Pons (tissue), 1 donor: ENCODE measurements at regions not wholly inside any gene's neighbourhood (a gene's known extent, or its start where the extent isn't known, plus 50 kb on each side); places are given as distances from the start of the nearest gene placed in this dataset.

Source experiments
- DNase-seq: peaks from one replicate; pipeline ENCODE4 v3.0.0-alpha.2; 2016; ENCODE audit warnings: low spot score

GRCh38 chr4:52234561-52235440 is 183.7 kb downstream of the SPATA18 start:
- peak; percentile 55 for DNase-seq

GRCh38 chr4:52235552-52236201 is 184.6 kb downstream of the SPATA18 start:
- DNase-seq = no peak

- DNase-seq = no peak
Observed at GRCh38 chr4:52241916-52242315, 190.8 kb downstream of the SPATA18 start.

DNA sequence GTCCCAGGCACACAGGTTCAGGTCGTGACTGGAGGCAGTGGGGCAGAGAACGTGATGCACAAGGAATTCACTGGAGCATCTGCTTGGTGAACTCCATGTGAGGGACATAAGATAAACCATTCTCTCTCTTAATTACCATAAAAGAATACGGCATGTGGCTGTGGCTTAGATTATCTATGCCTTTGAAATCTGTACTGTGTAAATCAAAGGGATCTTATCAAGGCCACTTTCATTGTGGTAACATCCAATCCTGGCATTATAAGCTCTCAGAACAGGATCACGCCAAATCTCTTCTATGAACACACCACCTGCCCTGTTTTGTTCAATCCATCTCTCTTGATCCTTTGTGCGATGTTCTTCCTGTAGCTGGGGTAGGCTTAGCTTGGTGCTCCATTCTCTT is 192.3 kb downstream of the SPATA18 start:
- no peak for DNase-seq

GRCh38 chr4:52244103-52244775 is 193.1 kb downstream of the SPATA18 start:
- DNase-seq = no peak

DNA sequence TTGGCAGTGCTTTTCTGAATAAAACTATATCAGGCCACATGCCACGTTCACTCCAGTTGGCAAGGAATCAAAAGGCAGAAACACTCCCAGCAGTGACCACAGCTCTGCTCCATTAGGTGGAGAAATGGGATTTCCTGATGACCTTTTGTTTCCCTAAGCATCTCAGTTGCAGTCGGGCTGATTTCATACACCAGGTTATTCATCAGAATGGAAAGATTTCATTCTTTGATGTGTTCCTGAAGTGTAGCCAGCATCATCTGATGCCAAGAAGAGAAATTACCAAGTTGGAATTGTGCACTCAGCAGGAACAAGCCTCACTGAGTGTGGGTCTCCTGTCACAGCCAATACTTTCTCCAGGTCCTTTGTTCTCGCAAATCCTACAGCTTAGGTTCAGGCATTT is 193.7 kb downstream of the SPATA18 start:
- no peak for DNase-seq

GRCh38 chr4:52246827-52247226 is 195.7 kb downstream of the SPATA18 start:
- DNase-seq = no peak

- DNase-seq = no peak
Observed at GRCh38 chr4:52247941-52248340, 196.8 kb downstream of the SPATA18 start.

DNA sequence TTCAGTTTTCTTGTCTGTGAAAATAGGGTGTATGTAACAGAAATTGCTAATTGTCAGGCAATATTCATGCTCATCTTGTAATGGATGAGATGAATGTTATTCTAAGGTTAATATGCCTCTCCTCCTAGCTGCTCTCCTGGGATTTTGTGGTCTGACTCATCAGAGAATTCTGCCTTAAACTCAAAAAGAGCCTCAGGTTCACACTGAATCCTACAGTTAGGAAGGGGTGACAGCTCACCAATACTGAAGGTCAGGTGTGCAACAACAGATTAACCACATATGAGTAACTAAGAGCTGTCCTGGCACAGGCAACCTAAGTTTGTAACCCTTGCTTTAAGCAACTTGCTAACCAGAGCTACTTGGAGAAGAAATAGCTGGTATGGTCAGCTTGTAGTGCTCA is 197.7 kb downstream of the SPATA18 start:
- no peak for DNase-seq

DNA sequence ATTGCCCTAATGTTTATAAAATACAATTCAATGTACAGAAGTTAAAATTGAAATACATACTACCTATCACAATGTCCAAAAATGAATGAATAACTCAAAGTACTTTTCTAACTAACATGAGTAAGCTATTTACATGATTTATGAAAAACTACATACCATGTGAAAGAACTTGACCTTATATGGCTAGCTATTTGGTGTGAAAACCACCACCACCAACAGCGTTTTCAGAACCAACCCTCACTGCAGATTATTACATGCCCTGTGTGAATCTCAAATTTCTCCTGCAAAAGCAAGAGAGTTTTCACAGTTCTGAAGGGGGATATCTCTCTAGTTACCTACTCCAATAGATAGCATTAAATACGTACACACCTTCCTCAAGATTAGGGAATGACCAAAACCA is 198.5 kb downstream of the SPATA18 start:
- no peak for DNase-seq

DNA sequence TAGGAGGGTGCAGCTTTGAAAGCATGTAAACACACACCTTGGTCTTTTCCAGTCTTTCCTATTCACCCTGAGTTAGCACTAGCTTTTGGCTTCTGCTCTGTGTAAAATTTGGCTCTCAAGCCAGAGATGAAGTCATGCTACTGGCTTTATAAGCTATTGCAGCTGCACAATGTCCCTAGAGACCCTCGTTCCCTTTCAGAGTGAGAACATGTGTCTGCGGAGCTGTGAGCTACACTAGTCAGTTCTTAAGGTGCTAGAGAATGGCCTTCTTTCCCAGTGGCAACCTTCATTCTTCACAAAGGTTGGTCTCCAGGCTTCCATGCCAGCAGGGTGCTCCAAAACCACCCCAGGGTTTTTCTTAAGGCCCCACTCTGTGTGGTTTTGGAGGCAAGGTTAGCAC is 199.1 kb downstream of the SPATA18 start:
- DNase-seq = no peak

GRCh38 chr4:52251864-52252263 is 200.8 kb downstream of the SPATA18 start:
- DNase-seq = no peak

DNA sequence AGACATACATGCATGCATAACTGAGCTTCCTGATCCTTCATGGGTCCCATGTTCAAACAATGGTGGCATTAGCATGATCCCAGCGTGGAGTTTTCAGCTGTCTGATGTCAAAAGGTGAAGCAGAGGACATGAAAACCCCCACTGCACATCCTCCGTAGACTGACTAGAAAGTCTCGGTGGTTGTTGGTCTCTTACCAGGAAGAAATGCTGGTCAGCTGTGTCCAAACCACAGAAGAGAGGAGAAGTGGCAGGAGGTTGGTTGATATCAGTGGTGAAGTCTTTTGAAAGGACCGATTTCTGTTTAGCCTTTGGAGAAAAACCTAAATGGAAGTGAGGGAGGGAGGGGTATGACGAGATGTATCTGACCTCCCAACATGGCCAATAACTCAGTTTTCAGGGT is 201.9 kb downstream of the SPATA18 start:
- DNase-seq = no peak

- no peak for DNase-seq
Observed at GRCh38 chr4:52256522-52256921, 205.4 kb downstream of the SPATA18 start.

DNA sequence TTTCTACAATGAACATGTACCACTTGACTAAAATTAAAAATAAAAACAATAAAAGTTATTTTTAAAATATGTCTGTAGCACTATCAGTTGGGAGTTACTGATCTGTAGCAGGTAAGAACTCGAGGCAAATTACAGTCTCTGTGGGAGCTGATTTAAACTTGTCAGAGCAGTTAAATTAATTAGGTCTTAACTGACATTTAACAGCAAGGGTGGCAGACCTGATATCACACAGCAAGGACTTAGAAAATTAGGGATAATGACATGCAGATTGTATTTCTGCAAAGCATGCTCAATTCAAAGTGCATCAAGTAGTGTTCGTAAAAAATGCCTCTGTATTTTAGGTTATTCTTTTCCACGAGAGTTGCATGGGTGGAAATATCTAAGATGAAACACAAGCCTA is 208.9 kb downstream of the SPATA18 start:
- no peak for DNase-seq

GRCh38 chr4:52260514-52261210 is 209.6 kb downstream of the SPATA18 start:
- peak; percentile 81 for DNase-seq

DNA sequence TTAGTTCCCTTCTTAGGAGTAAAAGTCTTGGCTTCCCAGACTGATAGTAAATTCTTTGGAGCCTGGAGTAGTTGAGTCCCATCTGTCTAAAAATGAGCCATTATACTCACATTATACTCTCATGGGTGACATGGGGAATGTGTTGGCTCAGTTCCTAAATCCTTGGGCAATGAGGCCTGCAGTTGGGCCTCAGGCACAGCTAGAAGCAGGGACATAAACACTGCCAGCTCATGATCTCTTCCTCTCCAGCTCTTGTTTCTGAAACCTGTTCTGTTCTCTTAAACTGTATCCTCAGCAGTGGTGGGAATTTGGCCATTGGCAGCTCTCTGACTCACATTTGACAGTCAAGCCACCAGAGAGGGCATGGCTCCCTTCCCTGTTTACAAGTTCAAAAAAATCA is 212.5 kb downstream of the SPATA18 start:
- DNase-seq = no peak

GRCh38 chr4:52265781-52266525 is 214.8 kb downstream of the SPATA18 start:
- no peak for DNase-seq

- DNase-seq = no peak
Observed at GRCh38 chr4:52266537-52267137, 215.5 kb downstream of the SPATA18 start.

DNA sequence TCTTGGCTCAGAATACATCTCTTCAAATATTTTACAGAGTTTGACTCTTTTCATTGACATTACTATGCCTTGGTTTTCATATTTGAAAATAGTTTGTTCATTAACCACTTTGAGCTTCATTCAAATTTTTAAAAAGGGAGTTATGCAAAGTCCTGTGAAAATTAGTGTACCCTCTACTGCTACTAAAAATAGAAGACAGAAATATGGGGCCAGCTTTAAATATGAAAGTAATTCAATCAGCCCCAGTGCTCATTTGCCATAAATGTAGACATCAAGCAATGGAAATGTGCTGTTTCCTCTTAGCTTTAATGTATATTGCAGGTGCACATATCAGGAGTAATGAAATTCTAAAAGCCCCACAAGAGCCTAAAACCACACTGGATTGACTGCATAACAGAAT is 218.7 kb downstream of the SPATA18 start:
- no peak for DNase-seq

DNA sequence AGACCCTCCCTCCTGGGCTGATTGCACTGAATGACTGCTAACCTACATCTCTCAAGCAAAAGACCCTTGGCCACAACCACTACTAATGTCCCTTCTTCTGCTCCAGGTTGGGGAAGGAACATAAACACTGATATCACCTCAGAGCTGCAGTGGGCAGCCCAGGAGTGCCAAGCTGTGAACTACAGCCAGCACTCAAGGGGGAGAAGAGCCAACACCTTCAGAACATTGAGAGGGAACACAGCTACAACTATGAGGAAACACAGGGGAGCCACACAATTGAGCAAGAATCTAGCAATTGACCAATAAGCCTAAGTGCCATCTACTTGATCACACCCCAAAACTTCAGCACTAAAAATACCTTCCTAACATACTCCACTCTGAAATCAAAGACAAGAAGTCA is 222.8 kb downstream of the SPATA18 start:
- no peak for DNase-seq
